T-helper 2 cell (primary cell): ENCODE measurements at regions not wholly inside any gene's neighbourhood (a gene's known extent, or its start where the extent isn't known, plus 50 kb on each side); places are given as distances from the start of the nearest gene placed in this dataset.
"Not testable (repeated sequence)": the region's sequence is repeated elsewhere in the genome, so short reads cannot be mapped to it uniquely, and the experiment has no call there.

Source experiments
- DNase-seq, 5 experiments: peaks; one replicate each; pipeline versions ENCODE4 v3.0.0 to v3.0.0-alpha.2; 2012 to 2022

- DNase-seq, result no peak
Measured at GRCh38 chr10:21405981-21406380, 119.5 kb downstream of the SKIDA1 start.

GRCh38 chr10:21403256-21404015 lies 122.0 kb downstream of the SKIDA1 start:
- DNase-seq, result no peak

- DNase-seq, result no peak
Measured at GRCh38 chr10:21402606-21403083, 122.8 kb downstream of the SKIDA1 start.

GRCh38 chr10:21401196-21401595 lies 124.3 kb downstream of the SKIDA1 start:
- DNase-seq, result no peak

- no peak for DNase-seq
Measured at GRCh38 chr10:21399392-21400035, 126.0 kb downstream of the SKIDA1 start.

- no peak for DNase-seq
Measured at GRCh38 chr10:21398563-21399231, 126.8 kb downstream of the SKIDA1 start.

- no peak for DNase-seq
Measured at GRCh38 chr10:21396889-21397288, 128.6 kb downstream of the SKIDA1 start.

GRCh38 chr10:21393931-21394330 lies 131.6 kb downstream of the SKIDA1 start:
- no peak for DNase-seq

- DNase-seq, result no peak
Measured at GRCh38 chr10:21388589-21388988, 136.9 kb downstream of the SKIDA1 start.

GRCh38 chr10:21387868-21388267 lies 137.6 kb downstream of the SKIDA1 start:
- no peak for DNase-seq

GRCh38 chr10:21385996-21386585 lies 139.4 kb downstream of the SKIDA1 start:
- DNase-seq, result no peak

GRCh38 chr10:21385536-21385935 lies 139.9 kb downstream of the SKIDA1 start:
- no peak for DNase-seq

GRCh38 chr10:21379143-21379542 lies 146.3 kb downstream of the SKIDA1 start:
- no peak for DNase-seq

- DNase-seq, result not testable (repeated sequence)
Measured at GRCh38 chr10:21375274-21375673, 150.2 kb downstream of the SKIDA1 start.

GRCh38 chr10:21373881-21374280 lies 151.6 kb downstream of the SKIDA1 start:
- not testable (repeated sequence) for DNase-seq

- peak in 3 of 5 experiments; percentile 1 to 67 (median 1) for DNase-seq
Measured at GRCh38 chr10:21372651-21373410, 152.7 kb downstream of the SKIDA1 start.

- DNase-seq, result no peak
Measured at GRCh38 chr10:21369697-21370096, 155.8 kb downstream of the SKIDA1 start.

GRCh38 chr10:21368728-21369425 lies 156.6 kb downstream of the SKIDA1 start:
- DNase-seq, result no peak

GRCh38 chr10:21368022-21368582 lies 157.4 kb downstream of the SKIDA1 start:
- DNase-seq, result no peak

- DNase-seq, result not testable (repeated sequence)
Measured at GRCh38 chr10:21366108-21366507, 159.4 kb downstream of the SKIDA1 start.
